HEK293T (cell line): ENCODE measurements at regions not wholly inside any gene's neighbourhood (a gene's known extent, or its start where the extent isn't known, plus 50 kb on each side); places are given as distances from the start of the nearest gene placed in this dataset.

Source experiments
- ARNT ChIP-seq: fragments of 450-650 bp; IDR thresholded peaks from 2 replicates; pipeline ENCODE4 v1.6.1; 2017; ENCODE audit warnings: mild to moderate bottlenecking
- BHLHE40 ChIP-seq: fragments of 450-650 bp; IDR thresholded peaks from 2 replicates; pipeline ENCODE4 v1.6.1; 2016; ENCODE audit warnings: mild to moderate bottlenecking, moderate library complexity, borderline replicate concordance
- FOXM1 ChIP-seq: fragments of 450-650 bp; IDR thresholded peaks from 2 replicates; pipeline ENCODE4 v1.6.1; 2017; ENCODE audit warnings: mild to moderate bottlenecking, borderline replicate concordance
- HDGF ChIP-seq: fragments of 450-650 bp; IDR thresholded peaks from 2 replicates; pipeline ENCODE4 v1.6.1; 2017; ENCODE audit warnings: antibody characterized with exemption, borderline replicate concordance
- NFRKB ChIP-seq: fragments of 450-650 bp; IDR thresholded peaks from 2 replicates; pipeline ENCODE4 v1.6.1; 2016; ENCODE audit warnings: mild to moderate bottlenecking, moderate library complexity
- SP1 ChIP-seq: fragments of 450-650 bp; IDR thresholded peaks from 2 replicates; pipeline ENCODE4 v1.6.1; 2017

DNA sequence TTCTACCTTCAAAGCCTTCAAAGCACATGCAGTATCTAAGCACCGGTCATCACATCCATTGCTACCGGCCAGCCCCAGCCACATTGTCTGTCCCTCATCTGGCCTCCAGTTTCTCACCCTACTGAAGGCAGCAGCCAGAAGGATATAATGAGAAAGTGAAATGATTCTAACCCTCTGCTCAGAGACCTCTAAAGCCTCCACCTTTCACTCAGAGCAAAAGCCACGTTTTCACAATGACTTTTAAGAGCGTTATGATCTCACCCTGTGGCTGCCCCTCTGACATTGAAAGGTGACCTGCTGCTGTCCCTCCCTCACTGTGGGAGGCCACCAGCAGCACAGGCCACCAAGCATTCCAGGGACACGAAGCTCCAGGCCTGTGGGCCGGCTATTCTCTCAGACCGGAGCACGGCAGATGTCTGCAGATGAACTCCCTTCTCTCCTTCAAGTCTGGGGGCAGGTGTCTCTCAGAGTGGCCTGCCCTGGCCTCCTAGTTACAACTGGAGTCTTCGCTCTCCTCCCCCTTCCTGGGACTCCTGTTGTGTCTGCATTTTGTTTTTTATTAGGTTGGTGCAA, 94.9 kb upstream of the EEPD1 start:
- TF ChIP-seq SP1 (no peak), FOXM1 (no peak), BHLHE40 (no peak), ARNT (no peak), NFRKB (no peak), HDGF (no peak)
